ENCODE measurements at regions not wholly inside any gene's neighbourhood (a gene's known extent, or its start where the extent isn't known, plus 50 kb on each side); places are given as distances from the start of the nearest gene placed in this dataset.

GRCh38 chr14:28157887-28158791 is 608.4 kb upstream of the FOXG1 start:
- TF ChIP-seq ZNF138 (tag by site-specific recombination; IDR thresholded peaks at IDR 0.05; ENCODE audit: borderline replicate concordance) (no peak), ZFP3 (tag by site-specific recombination; IDR thresholded peaks at IDR 0.05; ENCODE audit: low read depth) (no peak), ZNF76 (tag by site-specific recombination; IDR thresholded peaks at IDR 0.05; ENCODE audit: borderline replicate concordance, low read depth) (no peak), CTCF (tag by site-specific recombination; IDR thresholded peaks at IDR 0.05) (no peak), BCL6B (tag by site-specific recombination; IDR thresholded peaks at IDR 0.05) (no peak), ZBTB1 (tag by site-specific recombination; IDR thresholded peaks at IDR 0.05) (no peak), ZNF670 (tag by site-specific recombination; IDR thresholded peaks at IDR 0.05; ENCODE audit: low read depth) (no peak), ZNF768 (tag by site-specific recombination; IDR thresholded peaks at IDR 0.05) (no peak), ZNF704 (tag by site-specific recombination; IDR thresholded peaks at IDR 0.05) (no peak), ZNF555 (tag by site-specific recombination; conservative IDR thresholded peaks at IDR 0.05) (no peak)

All from HEK293 (cell line).